IPS-20b (cell line): ENCODE measurements at regions not wholly inside any gene's neighbourhood (a gene's known extent, or its start where the extent isn't known, plus 50 kb on each side); places are given as distances from the start of the nearest gene placed in this dataset.
A peak's percentile ranks its signal among the peaks of the same experiment; 100 is the strongest.

Source experiments
- H3K27ac ChIP-seq: one replicate; pipeline ENCODE4 v1.5.1; 2013; ENCODE audit warnings: low read length
- H3K27me3 ChIP-seq: 2 replicates; pipeline ENCODE4 v1.6.1; 2013; ENCODE audit warnings: mild to moderate bottlenecking, low read length, inconsistent platforms; ENCODE audit not compliant: insufficient read depth
- H3K36me3 ChIP-seq: 2 replicates; pipeline ENCODE4 v1.6.1; 2013; ENCODE audit warnings: low read depth, mild to moderate bottlenecking, inconsistent platforms, low read length, moderate library complexity; ENCODE audit not compliant: insufficient read depth
- H3K4me1 ChIP-seq: 2 replicates; pipeline ENCODE4 v1.6.1; 2013; ENCODE audit warnings: mild to moderate bottlenecking, control low read depth, inconsistent platforms, low read length, moderate library complexity; ENCODE audit not compliant: insufficient read depth
- H3K4me3 ChIP-seq: 2 replicates; pipeline ENCODE4 v1.5.1; 2013; ENCODE audit warnings: mild to moderate bottlenecking, low read length, inconsistent platforms
- H3K9ac ChIP-seq: 2 replicates; pipeline ENCODE4 v1.6.1; 2013; ENCODE audit warnings: low read depth, mild to moderate bottlenecking, inconsistent platforms, low read length, moderate library complexity
- H3K9me3 ChIP-seq: 2 replicates; pipeline ENCODE4 v1.6.1; 2013; ENCODE audit warnings: mild to moderate bottlenecking, low read depth, low read length, inconsistent platforms; ENCODE audit not compliant: insufficient read depth

DNA sequence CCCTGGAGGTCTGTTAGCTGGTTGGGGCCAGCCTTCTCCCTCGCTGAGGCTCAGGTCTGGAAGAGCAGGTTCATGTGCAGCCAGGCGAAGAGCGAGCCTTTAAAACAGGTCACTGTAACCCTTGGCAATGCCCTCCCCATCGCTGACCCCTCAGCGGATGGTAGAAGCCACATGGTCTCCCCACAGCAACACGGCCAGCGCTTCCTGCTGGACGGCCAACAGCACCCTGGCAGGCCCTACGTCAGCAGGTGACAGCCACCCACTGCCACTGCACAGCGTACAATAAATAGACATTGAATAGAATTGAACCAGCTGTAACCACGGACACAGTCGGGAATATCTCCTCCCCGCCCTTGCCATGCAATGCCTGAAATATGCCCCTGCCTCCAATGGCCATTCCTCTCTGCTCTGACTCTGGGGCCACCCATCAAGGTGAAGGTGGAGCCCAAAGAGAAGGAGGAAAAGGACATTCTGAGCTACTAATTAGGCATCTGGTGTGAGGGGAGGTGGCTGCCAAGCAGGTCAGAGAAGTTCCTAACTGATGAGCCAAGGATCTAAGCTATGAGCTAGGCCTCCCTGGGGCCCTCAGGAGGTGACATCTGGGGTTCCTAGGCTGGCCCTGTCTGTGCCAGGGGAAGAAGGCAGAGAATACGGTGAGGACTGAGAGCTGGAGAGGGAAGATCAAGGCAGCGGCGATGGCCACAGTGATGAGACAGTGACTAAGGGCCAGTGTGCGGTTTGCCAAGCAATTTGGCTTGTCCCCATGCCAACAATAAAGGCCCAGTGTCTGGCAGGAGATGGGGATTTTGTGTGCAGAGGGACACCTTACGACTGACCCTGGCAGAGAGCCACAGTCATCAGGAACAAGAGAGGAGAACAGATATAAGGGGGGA is 202.3 kb downstream of the BCOR start:
- Histone ChIP-seq H3K27ac (no peak overlapping the region), H3K4me3 (no peak overlapping the region), H3K27me3 (peaks cover 3% of the 10 kb centered on the region; the same call in 1 of the 2 replicates), H3K36me3 (no peaks in the 10 kb centered on the region), H3K4me1 (peaks cover 10% of the 10 kb centered on the region; the same call in 1 of the 2 replicates), H3K9ac (no peak overlapping the region), H3K9me3 (no peaks in the 10 kb centered on the region)

DNA sequence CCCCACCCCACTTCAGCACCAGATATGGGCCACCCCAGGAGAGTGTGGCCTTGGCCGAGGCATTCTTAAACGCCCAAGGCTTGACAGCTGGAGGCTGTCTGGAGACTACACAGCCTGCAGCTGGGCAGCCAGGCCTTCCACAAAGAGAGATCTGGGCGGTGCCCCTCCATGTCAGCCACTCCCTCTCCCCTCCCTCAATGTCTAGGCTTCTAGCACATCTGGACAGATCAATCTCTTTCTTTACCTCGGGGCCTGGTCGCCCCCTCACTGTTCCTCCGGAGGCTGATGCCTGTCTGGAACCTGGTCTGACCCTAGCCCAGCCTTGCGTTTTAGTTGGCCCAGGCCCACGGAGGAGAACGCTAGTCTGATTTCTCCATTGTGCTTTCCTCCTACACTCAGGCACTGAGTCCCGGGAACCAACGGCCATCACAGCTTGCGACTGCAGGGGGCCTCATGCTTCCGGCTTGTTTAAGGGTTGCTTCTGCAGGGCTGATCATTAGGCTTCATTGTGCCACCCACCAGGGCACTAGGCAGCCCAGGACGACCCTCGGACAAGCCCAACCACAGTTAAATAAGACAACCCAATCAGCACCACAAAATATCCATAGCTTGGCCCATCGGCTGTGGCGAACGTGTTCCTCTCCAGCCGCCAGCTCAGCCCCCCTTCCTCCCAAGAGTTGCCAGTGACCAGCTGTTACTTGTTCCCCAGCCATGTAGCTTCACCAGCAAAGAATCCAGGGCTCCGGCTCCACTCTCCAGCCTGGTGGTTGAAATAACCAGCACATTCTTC is 200.6 kb downstream of the BCOR start:
- Histone ChIP-seq H3K27ac (peak overlapping the region; percentile 6), H3K4me1 (peaks cover 14% of the 10 kb centered on the region; the same call in 1 of the 2 replicates), H3K4me3 (no peak overlapping the region), H3K27me3 (peaks cover 19% of the 10 kb centered on the region), H3K9ac (no peak overlapping the region), H3K36me3 (no peaks in the 10 kb centered on the region), H3K9me3 (no peaks in the 10 kb centered on the region)

DNA sequence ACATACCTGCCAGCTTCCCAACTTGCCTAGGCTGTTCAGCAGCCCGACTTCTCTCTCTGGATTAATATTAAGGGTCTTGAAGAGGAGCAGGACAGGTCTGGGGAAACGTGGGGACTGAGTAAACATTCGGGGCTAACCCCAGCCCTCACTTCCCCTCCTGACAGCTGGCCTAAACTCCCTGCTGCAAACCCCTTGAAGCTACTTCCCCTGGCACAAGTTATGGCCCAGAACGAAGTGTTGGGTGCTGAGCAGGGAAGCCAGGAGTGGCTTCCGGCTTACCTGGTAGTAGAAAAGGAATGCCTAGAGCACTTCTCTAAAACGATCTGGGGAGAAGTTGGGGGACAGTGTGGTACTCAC is 200.0 kb downstream of the BCOR start:
- H3K4me1 ChIP-seq: peaks cover 14% of the 10 kb centered on the region; the same call in 1 of the 2 replicates
- peak overlapping the region; percentile 6 for H3K27ac ChIP-seq
- H3K36me3 ChIP-seq: no peaks in the 10 kb centered on the region
- H3K4me3 ChIP-seq: no peak overlapping the region
- H3K9ac ChIP-seq: no peak overlapping the region; the same call in 1 of the 2 replicates
- H3K27me3 ChIP-seq: peaks cover 19% of the 10 kb centered on the region
- H3K9me3 ChIP-seq: no peaks in the 10 kb centered on the region

DNA sequence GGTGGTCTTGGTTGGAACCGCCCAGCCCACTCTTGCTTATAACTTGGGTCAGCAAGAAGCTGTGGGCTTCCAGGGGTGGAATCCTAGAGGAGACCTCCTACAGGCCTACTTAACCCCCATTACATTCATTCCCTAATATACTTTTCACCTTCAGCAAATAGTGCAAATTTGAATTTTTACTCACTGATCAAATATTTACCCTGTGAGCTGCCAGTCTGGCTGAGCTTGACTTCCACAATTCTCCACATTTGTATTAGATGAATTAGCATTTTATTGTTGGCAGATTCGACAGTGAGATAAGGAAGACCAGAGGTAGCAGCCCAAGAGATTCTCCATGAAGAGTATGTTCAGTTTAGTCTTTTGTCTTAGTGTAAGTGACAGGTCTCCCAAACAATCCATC is 199.6 kb downstream of the BCOR start:
- Histone ChIP-seq H3K36me3 (no peaks in the 10 kb centered on the region), H3K9ac (no peak overlapping the region; the same call in 1 of the 2 replicates), H3K4me1 (peaks cover 14% of the 10 kb centered on the region; the same call in 1 of the 2 replicates), H3K4me3 (no peak overlapping the region), H3K27me3 (peaks cover 19% of the 10 kb centered on the region), H3K9me3 (no peaks in the 10 kb centered on the region), H3K27ac (no peak overlapping the region)

DNA sequence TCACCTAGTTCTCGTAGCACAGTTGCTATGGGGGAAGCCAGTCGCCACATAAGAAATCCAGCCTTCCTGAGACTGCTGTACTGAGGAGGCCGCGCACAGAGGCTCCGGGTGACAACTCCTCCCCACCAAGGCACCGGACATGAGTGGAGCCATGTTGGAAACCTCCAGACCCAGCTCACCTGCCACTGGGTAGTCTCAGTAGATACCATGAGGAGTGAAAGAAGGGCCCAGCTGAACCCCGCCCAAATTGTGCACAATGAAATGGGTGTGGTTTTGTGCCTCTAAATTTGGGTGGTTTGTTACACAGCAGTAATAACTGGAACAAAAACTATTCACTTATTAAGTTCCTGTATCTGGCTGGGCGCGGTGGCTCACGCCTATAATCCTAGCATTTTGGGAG is 198.7 kb downstream of the BCOR start:
- Histone ChIP-seq H3K9ac (no peak overlapping the region), H3K27me3 (peaks cover 19% of the 10 kb centered on the region), H3K36me3 (no peaks in the 10 kb centered on the region), H3K27ac (no peak overlapping the region), H3K9me3 (no peaks in the 10 kb centered on the region), H3K4me1 (peaks cover 14% of the 10 kb centered on the region; the same call in 1 of the 2 replicates), H3K4me3 (no peak overlapping the region)

DNA sequence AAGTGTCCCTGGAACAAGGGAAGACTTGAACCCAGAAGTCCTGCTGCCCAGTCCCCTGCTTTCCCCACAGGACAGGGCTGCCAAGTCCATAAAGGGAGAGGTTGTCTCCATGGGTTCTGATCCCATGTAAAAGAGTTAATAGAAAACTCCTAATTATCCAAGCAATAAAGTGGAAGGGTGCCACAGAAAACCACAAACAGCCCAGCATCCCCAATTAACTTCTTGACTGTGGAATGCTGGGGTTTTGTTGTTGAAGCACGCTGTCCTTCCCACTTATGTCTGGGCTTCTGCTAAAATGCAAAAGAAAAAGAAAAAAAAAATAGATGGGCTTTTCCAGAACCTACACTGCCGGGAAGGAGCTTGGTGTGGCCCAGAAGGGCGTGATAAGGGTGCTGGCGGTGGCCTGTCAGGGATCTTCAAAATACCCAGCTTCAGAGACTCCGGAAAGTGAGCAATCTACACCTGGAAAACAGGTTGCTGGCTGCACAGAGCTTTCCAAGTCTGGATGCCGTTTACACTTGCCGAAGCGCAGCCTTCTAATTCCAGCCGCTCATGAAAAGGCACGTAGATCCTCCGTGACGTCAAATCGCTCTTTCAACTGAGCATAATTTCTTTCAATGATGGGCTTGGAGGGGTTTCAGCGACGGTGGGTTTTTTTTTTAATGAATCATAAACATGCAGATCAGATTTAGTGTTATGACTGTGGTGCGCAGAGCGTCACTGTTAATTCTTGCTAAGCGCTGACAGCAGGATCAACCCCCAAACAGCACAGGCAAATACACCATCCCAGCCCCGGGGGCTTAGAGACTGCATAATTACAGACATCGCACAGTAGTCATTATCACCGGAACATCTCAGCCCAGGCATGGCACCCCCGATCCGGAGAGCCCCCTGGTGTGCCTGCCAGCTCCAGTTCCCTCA is 197.6 kb downstream of the BCOR start:
- H3K27ac ChIP-seq: no peak overlapping the region
- H3K9ac ChIP-seq: no peak overlapping the region
- no peaks in the 10 kb centered on the region for H3K9me3 ChIP-seq
- no peaks in the 10 kb centered on the region for H3K36me3 ChIP-seq
- H3K27me3 ChIP-seq: peaks cover 19% of the 10 kb centered on the region
- peaks cover 14% of the 10 kb centered on the region; the same call in 1 of the 2 replicates for H3K4me1 ChIP-seq
- H3K4me3 ChIP-seq: no peak overlapping the region

DNA sequence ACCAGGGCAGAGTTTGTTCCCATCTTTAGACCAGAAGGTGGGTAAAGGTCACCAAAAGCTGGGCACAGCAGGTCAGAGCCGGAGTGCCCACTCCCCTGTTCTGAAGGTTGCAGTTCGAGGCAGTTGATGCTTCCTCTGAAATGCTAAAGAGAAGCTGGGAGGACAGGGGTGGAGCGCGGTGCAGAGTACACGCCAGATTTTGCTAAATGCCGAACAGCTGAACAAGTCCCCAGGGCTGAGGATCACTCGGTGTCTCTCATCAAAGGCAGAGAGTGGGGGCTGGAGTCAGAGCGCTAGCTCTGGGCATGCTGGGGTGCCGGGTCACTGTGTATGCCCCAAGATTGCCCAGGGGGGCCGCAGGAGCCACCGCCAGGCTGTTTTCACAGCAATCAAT is 197.0 kb downstream of the BCOR start:
- no peaks in the 10 kb centered on the region for H3K36me3 ChIP-seq
- H3K4me3 ChIP-seq: no peak overlapping the region
- H3K4me1 ChIP-seq: peaks cover 14% of the 10 kb centered on the region; the same call in 1 of the 2 replicates
- H3K9ac ChIP-seq: no peak overlapping the region
- no peaks in the 10 kb centered on the region for H3K9me3 ChIP-seq
- H3K27me3 ChIP-seq: peaks cover 19% of the 10 kb centered on the region
- no peak overlapping the region for H3K27ac ChIP-seq

DNA sequence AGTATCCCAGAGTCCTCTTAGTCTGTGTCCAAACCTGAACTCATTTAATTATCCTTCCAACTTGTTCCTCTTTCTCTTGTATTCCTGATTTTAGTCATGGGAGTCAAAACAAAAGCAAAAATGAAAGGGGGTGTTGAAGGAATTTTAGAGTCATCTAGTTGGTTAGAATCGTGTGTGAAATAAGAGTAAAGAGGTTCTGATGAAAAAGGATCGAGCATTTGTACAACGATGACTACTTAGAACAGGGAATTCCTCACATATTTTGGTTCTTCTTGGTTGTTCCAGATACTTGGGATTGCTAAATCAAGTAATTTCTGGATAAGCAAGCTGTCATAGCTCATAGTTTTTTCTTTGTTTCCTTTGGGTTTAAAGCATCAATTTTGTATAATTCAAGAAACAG is 194.4 kb downstream of the BCOR start:
- Histone ChIP-seq H3K9me3 (no peaks in the 10 kb centered on the region), H3K27me3 (peaks cover 19% of the 10 kb centered on the region), H3K9ac (no peak overlapping the region), H3K27ac (no peak overlapping the region), H3K4me1 (peaks cover 4% of the 10 kb centered on the region; the same call in 1 of the 2 replicates), H3K4me3 (no peak overlapping the region), H3K36me3 (no peaks in the 10 kb centered on the region)

DNA sequence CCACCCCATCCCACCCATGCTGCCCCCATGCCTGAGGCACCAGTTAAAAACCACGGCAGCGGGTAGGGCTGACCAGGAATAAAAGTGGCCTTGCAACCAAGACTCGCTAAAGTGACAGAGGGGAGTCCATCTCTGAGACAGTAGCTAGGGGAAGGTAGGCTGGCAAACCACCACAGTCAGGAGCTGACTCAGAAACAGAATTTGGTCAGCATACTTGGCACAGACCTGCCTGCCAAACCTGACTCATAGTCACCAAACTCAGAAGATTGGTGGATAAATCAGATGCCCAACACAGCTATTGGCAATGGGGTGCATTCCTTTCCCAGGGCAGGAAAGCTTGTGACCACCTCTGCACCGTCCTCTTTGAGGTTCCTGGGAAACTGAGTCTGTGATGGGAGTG is 193.8 kb downstream of the BCOR start:
- Histone ChIP-seq H3K4me3 (no peak overlapping the region), H3K27ac (no peak overlapping the region), H3K4me1 (peaks cover 3% of the 10 kb centered on the region; the same call in 1 of the 2 replicates)

DNA sequence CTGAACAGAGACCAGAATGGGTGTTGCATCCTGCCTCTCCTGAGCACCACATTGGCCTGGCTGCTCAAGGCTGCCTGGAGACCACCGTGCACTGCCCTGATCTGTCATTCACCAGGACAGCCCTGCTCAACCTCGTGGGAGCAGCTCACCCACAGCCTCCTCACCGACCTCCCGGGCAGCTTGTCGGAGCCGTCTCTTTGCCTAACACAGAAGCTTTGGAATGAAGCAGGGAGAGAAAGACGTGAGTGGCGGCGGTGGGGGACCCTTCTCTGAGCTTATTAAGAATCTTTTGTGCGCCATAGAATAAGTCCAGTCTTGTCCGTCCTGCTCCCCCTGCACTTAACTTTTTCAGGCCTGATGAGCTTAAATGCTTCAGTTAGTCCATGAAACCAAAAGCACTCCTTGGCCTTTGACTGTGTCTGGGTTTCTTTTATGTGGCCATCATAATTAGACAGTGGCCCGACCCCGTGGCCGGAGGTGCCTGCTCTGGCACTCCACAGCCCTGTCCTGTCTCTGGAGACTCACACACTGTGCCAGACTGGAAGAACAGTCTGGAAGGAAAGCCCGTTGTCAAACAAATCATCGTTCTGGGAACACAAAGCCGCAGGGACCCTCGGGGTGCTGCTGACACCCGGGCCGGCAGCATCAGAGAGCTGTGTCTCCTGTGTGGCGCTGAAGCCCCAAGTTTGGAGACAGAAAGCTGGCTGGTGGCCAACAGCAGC is 192.8 kb downstream of the BCOR start:
- no peaks in the 10 kb centered on the region for H3K36me3 ChIP-seq
- no peaks in the 10 kb centered on the region for H3K9me3 ChIP-seq
- no peak overlapping the region for H3K27ac ChIP-seq
- peaks cover 19% of the 10 kb centered on the region for H3K27me3 ChIP-seq
- H3K4me3 ChIP-seq: no peak overlapping the region
- peaks cover 3% of the 10 kb centered on the region; the same call in 1 of the 2 replicates for H3K4me1 ChIP-seq
- no peak overlapping the region for H3K9ac ChIP-seq

More for the DNA sequence above, 193.8 kb downstream of the BCOR start:
- H3K27me3 ChIP-seq: peaks cover 19% of the 10 kb centered on the region
- no peaks in the 10 kb centered on the region for H3K9me3 ChIP-seq
- H3K36me3 ChIP-seq: no peaks in the 10 kb centered on the region
- no peak overlapping the region for H3K9ac ChIP-seq
